ENCODE measurements at regions not wholly inside any gene's neighbourhood (a gene's known extent, or its start where the extent isn't known, plus 50 kb on each side); places are given as distances from the start of the nearest gene placed in this dataset.

- POLR2A ChIA-PET = no interaction called here
- TF ChIP-seq FOS (IDR thresholded peaks at IDR 0.05; ENCODE audit: borderline replicate concordance, insufficient read depth, low read length) = no peak
- no peak for TF ChIP-seq POLR2A (IDR thresholded peaks at IDR 0.05; ENCODE audit: low read depth, low read length)
- no peak for TF ChIP-seq MAX (IDR thresholded peaks at IDR 0.05; ENCODE audit: insufficient read depth, insufficient read length)
- no peak for TF ChIP-seq CTCF (IDR thresholded peaks at IDR 0.05; ENCODE audit: extremely low read depth in 1 of 2, insufficient read depth in 1 of 2, low read depth in 1 of 2, low read length in 2 of 2)
- no peak for TF ChIP-seq POLR2AphosphoS5 (IDR thresholded peaks at IDR 0.05; ENCODE audit: insufficient read depth, low read depth, low read length)
- TF ChIP-seq JUN (IDR thresholded peaks at IDR 0.05; ENCODE audit: borderline replicate concordance, insufficient read depth, insufficient read length, low read depth) = no peak
- TF ChIP-seq MYC (IDR thresholded peaks at IDR 0.05; ENCODE audit: low read depth, low read length) = no peak
- no peak for TF ChIP-seq EZH2 (IDR thresholded peaks at IDR 0.05; ENCODE audit: borderline replicate concordance, low read depth, low read length, severe bottlenecking)
- TF ChIP-seq GATA2 (IDR thresholded peaks at IDR 0.05; ENCODE audit: insufficient read depth, insufficient read length, low read depth, low read length) = no peak
- no peak for FAIRE-seq
- Histone ChIP-seq H3K9ac (replicated peaks; ENCODE audit: extremely low read depth, insufficient read depth, low read length) (no peak overlapping the region), H2AFZ (ENCODE audit: low read depth, low read length) (no peak overlapping the region), H3K36me3 (ENCODE audit: control insufficient read depth in 2 of 2, extremely low read depth in 1 of 2, insufficient read depth in 2 of 2, low read length in 2 of 2) (no peaks in the 10 kb centered on the region), H4K20me1 (replicated peaks; ENCODE audit: control insufficient read depth, extremely low read depth, insufficient read depth, low read length) (no peaks in the 10 kb centered on the region), H3K4me2 (ENCODE audit: insufficient read depth, low read length) (no peak overlapping the region), H3K9me1 (replicated peaks; ENCODE audit: control insufficient read depth, extremely low read depth, insufficient read depth, low read length) (no peaks in the 10 kb centered on the region), H3K79me2 (ENCODE audit: control insufficient read depth, insufficient read depth, low read length) (no peaks in the 10 kb centered on the region), H3K4me3 (replicated peaks in 1 of 3; ENCODE audit: insufficient read depth in 1 of 3, low read depth in 1 of 3, low read length in 3 of 3) (no peak overlapping the region), H3K27me3 (ENCODE audit: control insufficient read depth in 2 of 2, insufficient read depth in 2 of 2, low read length in 2 of 2) (no peaks in the 10 kb centered on the region), H3K27ac (ENCODE audit: insufficient read depth, low read depth, low read length) (no peak overlapping the region), H3K9me3 (replicated peaks; ENCODE audit: control insufficient read depth, insufficient read depth, low read length) (no peaks in the 10 kb centered on the region), H3K4me1 (ENCODE audit: control insufficient read depth, extremely low read depth, insufficient read depth, low read length) (peaks cover 36% of the 10 kb centered on the region)
- dilution Hi-C loops (cut with MboI; ENCODE audit: extremely low pct_ligation_motif_present, low sequenced_read_pairs) (no loop called here), intact Hi-C loops (cut with micrococcal nuclease) (loop anchor here (5.0 kb wide), 4 partner anchors 203 to 783 kb away; no protein-coding TSS in a partner anchor)
- BruUV-seq (replicated peaks) = no TSS peak
- DNase-seq (ENCODE audit: low read depth, low spot score) = no peak
- CTCF ChIA-PET = interaction anchor here (1.1 to 2.1 kb wide), 4 partner anchors 9 to 494 kb away, joined by 4 to 18 read pairs (median 6); a partner anchor contains a TSS
These were observed 806.1 kb upstream of the ARGLU1 start for GRCh38 chr13:107374038-107374437.
